ENCODE measurements at regions not wholly inside any gene's neighbourhood (a gene's known extent, or its start where the extent isn't known, plus 50 kb on each side); places are given as distances from the start of the nearest gene placed in this dataset.
"Not testable (repeated sequence)": the region's sequence is repeated elsewhere in the genome, so short reads cannot be mapped to it uniquely, and the experiment has no call there.

- no peak for DNase-seq (ENCODE audit: low spot score in 2 of 2)
- H3K27me3 ChIP-seq, result no peaks in the 10 kb centered on the region
- peaks cover 0 to 5% (median 0%) of the 10 kb centered on the region in 4 donors for H3K4me1 ChIP-seq
- H3K9me3 ChIP-seq, result no peaks in the 10 kb centered on the region
- no peak overlapping the region for H3K27ac ChIP-seq
- H3K4me3 ChIP-seq, result no peak overlapping the region
- 93 to 98% methylated on average over 1 of the region's 1 CpG for WGBS, 2 donors
- no peaks in the 10 kb centered on the region for H3K36me3 ChIP-seq
- TF ChIP-seq EP300 (IDR thresholded peaks at IDR 0.05) (no peak), POLR2A (IDR thresholded peaks at IDR 0.05) (no peak), CTCF (IDR thresholded peaks at IDR 0.05) (no peak)
Measured at GRCh38 chr14:86779416-86779815, 1213.6 kb downstream of the GALC start.

DNA sequence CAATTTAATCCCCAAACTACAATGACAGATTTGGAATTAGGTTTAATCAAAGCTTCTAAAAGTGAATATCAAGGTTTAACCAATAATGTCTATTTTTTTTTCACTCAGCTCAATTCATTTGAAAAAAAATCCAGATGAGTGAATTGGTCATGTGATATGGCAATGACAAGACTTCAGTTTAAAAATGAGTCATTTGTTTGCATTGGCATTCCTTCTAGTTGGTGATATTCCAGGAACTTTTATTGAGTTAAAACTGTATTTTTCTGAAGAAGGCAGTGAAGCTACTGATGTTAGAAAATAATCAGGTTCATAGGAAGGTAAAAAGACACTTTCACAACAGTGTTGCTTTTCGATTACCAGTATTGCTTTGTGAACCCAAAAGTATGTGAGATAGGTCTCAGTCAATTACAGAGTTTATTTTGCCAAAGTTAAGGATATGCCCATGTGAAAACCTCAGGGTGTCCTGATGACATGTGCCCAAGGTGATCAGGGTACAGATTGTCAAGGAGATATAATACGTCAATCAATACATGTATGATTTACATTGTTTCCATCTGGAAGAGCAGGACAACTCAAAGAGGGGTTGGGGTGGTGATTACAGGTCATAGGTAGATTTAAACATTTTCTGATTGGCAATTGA is 1214.9 kb downstream of the GALC start:
- no peak for DNase-seq (ENCODE audit: low spot score in 2 of 2)
- WGBS, 2 donors, result 78 to 82% methylated on average over 2 of the region's 2 CpGs
- H3K27me3 ChIP-seq, result no peaks in the 10 kb centered on the region
- no peak overlapping the region for H3K27ac ChIP-seq
- TF ChIP-seq EP300 (IDR thresholded peaks at IDR 0.05), result no peak
- TF ChIP-seq CTCF (IDR thresholded peaks at IDR 0.05), result no peak
- TF ChIP-seq POLR2A (IDR thresholded peaks at IDR 0.05), result no peak
- H3K36me3 ChIP-seq, result no peaks in the 10 kb centered on the region
- peaks cover 0 to 5% (median 0%) of the 10 kb centered on the region in 4 donors for H3K4me1 ChIP-seq
- no peaks in the 10 kb centered on the region for H3K9me3 ChIP-seq
- H3K4me3 ChIP-seq, result no peak overlapping the region

DNA sequence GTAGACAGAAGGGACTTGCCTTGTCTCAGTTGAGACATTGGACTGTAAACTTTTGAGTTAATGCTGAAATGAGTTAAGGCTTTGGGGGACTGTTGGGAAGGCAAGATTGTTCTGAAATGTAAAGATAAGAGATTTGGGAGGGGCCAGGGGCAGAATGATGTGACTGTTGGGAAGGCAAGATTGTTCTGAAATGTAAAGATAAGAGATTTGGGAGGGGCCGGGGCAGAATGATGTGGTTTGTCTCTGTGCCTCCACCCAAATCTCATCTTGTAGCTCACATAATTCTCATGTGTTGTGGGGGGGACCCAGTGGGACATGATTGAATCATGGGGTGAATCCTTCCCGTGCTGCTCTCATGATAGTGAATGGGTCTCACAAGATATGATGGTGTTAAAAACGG is 1217.1 kb downstream of the GALC start:
- DNase-seq (ENCODE audit: low spot score in 2 of 2); H3K27ac ChIP-seq; H3K27me3 ChIP-seq; H3K36me3 ChIP-seq; H3K4me3 ChIP-seq; H3K4me1 ChIP-seq; H3K9me3 ChIP-seq: not testable (repeated sequence)
- 88 to 93% methylated on average over 3 of the region's 3 CpGs for WGBS, 2 donors

DNA sequence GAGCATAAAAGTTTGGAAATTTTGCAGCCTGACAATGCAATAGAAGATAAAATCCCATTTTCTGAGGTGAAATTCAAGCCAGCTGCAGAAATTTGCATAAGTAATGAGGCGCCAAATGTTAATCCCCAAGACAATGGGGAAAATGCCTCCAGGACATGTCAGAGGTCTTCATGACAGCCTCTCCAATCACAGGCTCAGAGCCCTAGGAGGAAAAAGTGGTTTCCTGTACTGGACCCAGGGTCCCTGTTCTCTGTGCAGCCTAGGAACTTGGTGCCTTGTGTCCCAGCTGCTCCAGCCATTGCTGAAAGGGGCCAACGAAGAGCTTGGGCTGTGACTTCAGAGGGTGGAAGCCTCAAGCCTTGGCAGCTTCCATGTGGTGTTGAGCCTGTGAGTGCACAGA is 1218.1 kb downstream of the GALC start:
- Histone ChIP-seq H3K9me3 (no peaks in the 10 kb centered on the region), H3K4me1 (peaks cover 0 to 5% (median 0%) of the 10 kb centered on the region in 4 donors), H3K4me3 (no peak overlapping the region), H3K27ac (no peak overlapping the region), H3K36me3 (no peaks in the 10 kb centered on the region), H3K27me3 (no peaks in the 10 kb centered on the region)
- no peak for DNase-seq (ENCODE audit: low spot score in 2 of 2)
- TF ChIP-seq CTCF (IDR thresholded peaks at IDR 0.05) (no peak), POLR2A (IDR thresholded peaks at IDR 0.05) (no peak), EP300 (IDR thresholded peaks at IDR 0.05) (no peak)
- 23 to 72% methylated on average over 2 of the region's 2 CpGs for WGBS, 2 donors

GRCh38 chr14:86772075-86772474 is 1220.9 kb downstream of the GALC start:
- Histone ChIP-seq H3K4me3 (no peak overlapping the region), H3K27ac (no peak overlapping the region), H3K27me3 (no peaks in the 10 kb centered on the region), H3K36me3 (no peaks in the 10 kb centered on the region), H3K4me1 (no peaks in the 10 kb centered on the region), H3K9me3 (no peaks in the 10 kb centered on the region)
- no peak for TF ChIP-seq POLR2A (IDR thresholded peaks at IDR 0.05)
- TF ChIP-seq CTCF (IDR thresholded peaks at IDR 0.05), result no peak
- TF ChIP-seq EP300 (IDR thresholded peaks at IDR 0.05), result no peak
- DNase-seq (ENCODE audit: low spot score in 2 of 2), result no peak
- WGBS, 2 donors, result 60 to 65% methylated on average over 1 of the region's 1 CpG

- H3K27ac ChIP-seq, result no peak overlapping the region
- H3K4me1 ChIP-seq, result no peaks in the 10 kb centered on the region
- 89 to 90% methylated on average over 3 of the region's 3 CpGs for WGBS, 2 donors
- TF ChIP-seq POLR2A (IDR thresholded peaks at IDR 0.05) (no peak), CTCF (IDR thresholded peaks at IDR 0.05) (no peak), EP300 (IDR thresholded peaks at IDR 0.05) (no peak)
- no peaks in the 10 kb centered on the region for H3K9me3 ChIP-seq
- H3K27me3 ChIP-seq, result no peaks in the 10 kb centered on the region
- no peak for DNase-seq (ENCODE audit: low spot score in 2 of 2)
- no peaks in the 10 kb centered on the region for H3K36me3 ChIP-seq
- no peak overlapping the region for H3K4me3 ChIP-seq
Measured at GRCh38 chr14:86770186-86770585, 1222.8 kb downstream of the GALC start.
